DOHH2 (cell line): ENCODE measurements at regions not wholly inside any gene's neighbourhood (a gene's known extent, or its start where the extent isn't known, plus 50 kb on each side); places are given as distances from the start of the nearest gene placed in this dataset.

ENCODE experiments used
- H3F3A ChIP-seq: fragments of 200-600 bp; sonication (generic), shearing (Covaris generic); 2 replicates; pipeline ENCODE4 v1.6.0; 2016; ENCODE audit warnings: antibody characterized with exemption, mild to moderate bottlenecking; ENCODE audit not compliant: control insufficient read depth, insufficient read depth
- H3K27ac ChIP-seq: fragments of 200-600 bp; sonication (generic); 2 replicates; pipeline ENCODE4 v1.5.1; 2014; ENCODE audit warnings: low read depth, mild to moderate bottlenecking, low read length, moderate library complexity
- H3K27me3 ChIP-seq: fragments of 200-600 bp; sonication (generic); 2 replicates; pipeline ENCODE4 v1.6.1; 2014; ENCODE audit warnings: mild to moderate bottlenecking, low read length, mixed read lengths; ENCODE audit not compliant: control insufficient read depth
- H3K36me3 ChIP-seq: fragments of 200-600 bp; sonication (generic); 2 replicates; pipeline ENCODE4 v1.6.1; 2014; ENCODE audit warnings: mild to moderate bottlenecking, low read length, moderate library complexity, mixed read lengths; ENCODE audit not compliant: control insufficient read depth
- H3K4me1 ChIP-seq: fragments of 200-600 bp; sonication (generic); 2 replicates; pipeline ENCODE4 v1.6.1; 2014; ENCODE audit warnings: mild to moderate bottlenecking, low read length, mixed read lengths; ENCODE audit not compliant: control insufficient read depth
- H3K4me2 ChIP-seq: fragments of 200-600 bp; sonication (generic); 2 replicates; pipeline ENCODE4 v1.6.0; 2014; ENCODE audit warnings: mild to moderate bottlenecking, low read length, moderate library complexity
- H3K4me3 ChIP-seq: fragments of 200-600 bp; sonication (generic); 2 replicates; pipeline ENCODE4 v1.5.1; 2014; ENCODE audit warnings: mild to moderate bottlenecking, low read length, mixed read lengths
- H3K79me2 ChIP-seq: fragments of 200-600 bp; sonication (generic); 2 replicates; pipeline ENCODE4 v1.6.1; 2014; ENCODE audit warnings: mild to moderate bottlenecking, low read length, mixed read lengths; ENCODE audit not compliant: control insufficient read depth
- H3K9me2 ChIP-seq: fragments of 200-600 bp; sonication (generic); replicated peaks from 2 replicates; pipeline ENCODE4 v1.6.1; 2014; ENCODE audit warnings: mild to moderate bottlenecking, low read length, mixed read lengths; ENCODE audit not compliant: control insufficient read depth
- H3K9me3 ChIP-seq: fragments of 200-600 bp; sonication (generic); 2 replicates; pipeline ENCODE4 v1.6.1; 2014; ENCODE audit warnings: antibody characterized with exemption, low read length, mixed read lengths; ENCODE audit not compliant: control insufficient read depth, insufficient read depth
- H4K20me1 ChIP-seq: fragments of 200-600 bp; sonication (generic); 2 replicates; pipeline ENCODE4 v1.6.0; 2014; ENCODE audit warnings: low read depth, mild to moderate bottlenecking, antibody characterized with exemption, low read length, moderate library complexity; ENCODE audit not compliant: control insufficient read depth, insufficient read depth
- EZH2phosphoT487 ChIP-seq: fragments of 200-600 bp; sonication (generic); IDR thresholded peaks from 2 replicates; pipeline ENCODE4 v1.6.1; 2017; ENCODE audit warnings: borderline replicate concordance, mild to moderate bottlenecking, antibody characterized with exemption, low read length, moderate library complexity, mixed read lengths
- TF ChIP-seq, protein P1 (sequence below): fragments of 200-600 bp; sonication (generic); IDR thresholded peaks from one replicate; pipeline ENCODE4 v1.5.1; 2014; ENCODE audit warnings: antibody characterized with exemption, mild to moderate bottlenecking, low read depth, low read length; ENCODE audit not compliant: poor library complexity, severe bottlenecking

DNA sequence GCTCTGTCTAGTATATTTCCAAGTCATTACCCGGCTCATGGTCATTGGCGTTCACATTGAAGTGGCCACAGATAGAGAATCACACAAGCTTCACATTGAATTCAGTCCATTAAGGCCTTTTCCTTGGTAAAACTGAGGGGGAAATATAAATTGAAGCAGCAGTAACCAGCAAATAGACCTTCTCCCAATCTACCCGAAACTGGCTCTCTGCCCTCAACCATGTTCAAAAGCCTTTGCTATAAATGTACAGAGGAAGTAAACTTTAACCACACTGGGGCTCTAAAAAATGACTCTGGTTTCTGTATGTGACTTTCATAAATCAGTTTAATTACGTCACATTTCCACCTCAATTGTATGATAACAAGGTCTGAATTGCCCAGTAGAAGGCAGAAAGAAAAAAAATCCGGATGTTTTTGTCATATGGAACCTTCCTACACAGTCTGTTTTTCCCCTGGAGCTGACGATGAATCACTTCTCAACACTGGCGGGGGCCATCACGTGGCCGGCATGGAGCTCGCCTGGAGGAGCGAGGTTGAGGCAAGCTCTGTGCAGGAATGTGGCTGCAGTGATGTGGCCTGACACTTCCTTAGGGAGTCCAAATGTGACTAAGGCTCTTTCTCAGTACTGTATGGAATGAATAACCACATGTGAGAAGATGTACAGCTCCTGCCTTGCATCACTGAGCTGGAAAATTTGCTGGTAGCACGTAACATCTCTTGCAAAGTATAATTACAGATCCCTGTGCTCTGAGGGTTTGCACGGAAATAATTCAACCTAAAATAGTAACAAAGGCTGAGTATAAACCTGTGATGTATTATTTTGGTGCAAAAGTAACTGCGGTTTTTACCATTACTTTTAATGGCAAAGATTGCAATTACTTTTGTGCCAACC, 58.6 kb upstream of the SNX9 start:
- H4K20me1 ChIP-seq: peaks cover 4% of the 10 kb centered on the region
- peaks cover 24% of the 10 kb centered on the region for H3F3A ChIP-seq
- H3K27ac ChIP-seq: peak overlapping the region; percentile 92
- H3K9me3 ChIP-seq: no peaks in the 10 kb centered on the region
- no peaks in the 10 kb centered on the region for H3K9me2 ChIP-seq
- no peaks in the 10 kb centered on the region for H3K36me3 ChIP-seq
- peaks cover 45% of the 10 kb centered on the region for H3K27me3 ChIP-seq
- H3K4me2 ChIP-seq: peak overlapping the region; percentile 88
- H3K4me1 ChIP-seq: peaks cover 94% of the 10 kb centered on the region
- peak overlapping the region; percentile 72 for H3K4me3 ChIP-seq
- TF ChIP-seq, protein P1, sequence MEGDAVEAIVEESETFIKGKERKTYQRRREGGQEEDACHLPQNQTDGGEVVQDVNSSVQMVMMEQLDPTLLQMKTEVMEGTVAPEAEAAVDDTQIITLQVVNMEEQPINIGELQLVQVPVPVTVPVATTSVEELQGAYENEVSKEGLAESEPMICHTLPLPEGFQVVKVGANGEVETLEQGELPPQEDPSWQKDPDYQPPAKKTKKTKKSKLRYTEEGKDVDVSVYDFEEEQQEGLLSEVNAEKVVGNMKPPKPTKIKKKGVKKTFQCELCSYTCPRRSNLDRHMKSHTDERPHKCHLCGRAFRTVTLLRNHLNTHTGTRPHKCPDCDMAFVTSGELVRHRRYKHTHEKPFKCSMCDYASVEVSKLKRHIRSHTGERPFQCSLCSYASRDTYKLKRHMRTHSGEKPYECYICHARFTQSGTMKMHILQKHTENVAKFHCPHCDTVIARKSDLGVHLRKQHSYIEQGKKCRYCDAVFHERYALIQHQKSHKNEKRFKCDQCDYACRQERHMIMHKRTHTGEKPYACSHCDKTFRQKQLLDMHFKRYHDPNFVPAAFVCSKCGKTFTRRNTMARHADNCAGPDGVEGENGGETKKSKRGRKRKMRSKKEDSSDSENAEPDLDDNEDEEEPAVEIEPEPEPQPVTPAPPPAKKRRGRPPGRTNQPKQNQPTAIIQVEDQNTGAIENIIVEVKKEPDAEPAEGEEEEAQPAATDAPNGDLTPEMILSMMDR: no peak
- TF ChIP-seq EZH2phosphoT487: no peak
- H3K79me2 ChIP-seq: no peaks in the 10 kb centered on the region

DNA sequence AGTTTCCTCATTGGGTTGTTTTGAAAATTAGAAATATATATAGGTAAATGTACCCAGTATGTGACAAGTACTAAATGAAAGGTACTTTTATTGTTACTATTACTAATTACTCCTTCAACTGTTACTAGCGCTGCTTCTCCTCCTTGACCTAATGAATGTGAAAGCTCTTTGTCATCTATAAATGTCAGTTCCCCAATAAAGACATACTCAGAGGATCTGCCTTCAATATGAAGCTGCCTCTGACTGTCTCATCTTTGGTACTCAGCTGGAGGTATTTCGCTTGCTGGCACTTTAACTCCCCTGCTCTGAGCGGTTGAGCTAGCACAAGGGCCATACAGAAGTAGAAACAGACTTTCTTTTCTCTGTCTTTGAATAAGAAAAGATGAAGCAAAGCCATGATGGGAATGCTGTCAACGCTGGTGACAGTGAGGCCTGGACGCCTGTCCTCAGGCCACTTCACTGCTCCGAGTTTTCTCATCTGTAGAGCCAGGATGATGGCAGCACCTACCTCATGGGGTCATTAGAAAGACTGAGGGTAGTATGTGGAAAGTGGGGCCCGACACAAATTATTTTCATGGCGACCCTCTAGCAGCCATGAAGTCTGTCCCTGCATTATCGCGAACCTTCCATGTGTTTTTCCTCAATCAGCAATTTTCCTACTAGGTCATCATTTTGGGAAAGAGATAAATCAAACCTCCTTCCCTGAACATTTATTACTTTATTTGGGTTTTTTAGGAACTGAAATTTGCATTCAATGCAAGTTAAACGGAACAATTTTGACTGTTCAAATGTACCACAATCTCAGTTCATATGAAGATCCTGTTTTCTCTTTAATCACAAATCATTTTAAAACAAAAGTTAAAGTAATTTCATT, 55.9 kb upstream of the SNX9 start:
- Histone ChIP-seq H4K20me1 (peaks cover 4% of the 10 kb centered on the region; the same call in 1 of the 2 replicates), H3K36me3 (no peaks in the 10 kb centered on the region), H3F3A (peaks cover 24% of the 10 kb centered on the region), H3K9me3 (no peaks in the 10 kb centered on the region), H3K4me3 (peak overlapping the region; percentile 53), H3K27ac (peak overlapping the region; percentile 88), H3K27me3 (peaks cover 34% of the 10 kb centered on the region), H3K79me2 (no peaks in the 10 kb centered on the region), H3K9me2 (no peaks in the 10 kb centered on the region), H3K4me1 (peaks cover 81% of the 10 kb centered on the region), H3K4me2 (peak overlapping the region; percentile 78)
- TF ChIP-seq, protein P1: no peak
- TF ChIP-seq EZH2phosphoT487: no peak

DNA sequence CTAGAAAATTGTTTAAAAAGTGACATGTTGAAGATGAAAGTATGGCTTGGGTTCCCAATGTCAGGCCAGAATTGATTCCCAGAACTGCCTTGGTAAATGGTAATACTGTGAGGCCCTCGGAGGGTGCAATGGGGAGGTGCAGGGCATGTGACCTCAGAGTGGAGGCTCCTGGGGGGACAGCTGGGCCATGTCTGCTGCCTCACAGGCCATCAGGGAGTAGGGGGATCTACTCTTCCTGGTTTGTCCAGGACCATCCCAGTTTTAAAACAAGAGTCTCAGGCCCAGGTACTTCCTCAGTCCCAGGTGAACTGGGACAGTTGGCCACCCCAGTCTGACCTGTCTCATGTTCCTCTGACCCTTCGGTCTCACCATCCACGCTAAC, 55.3 kb upstream of the SNX9 start:
- no peaks in the 10 kb centered on the region for H3K9me2 ChIP-seq
- peak overlapping the region; percentile 53 for H3K4me3 ChIP-seq
- peak overlapping the region; percentile 88 for H3K27ac ChIP-seq
- H3K4me2 ChIP-seq: peak overlapping the region; percentile 78
- peaks cover 75% of the 10 kb centered on the region for H3K4me1 ChIP-seq
- H4K20me1 ChIP-seq: peaks cover 4% of the 10 kb centered on the region; the same call in 1 of the 2 replicates
- H3K36me3 ChIP-seq: no peaks in the 10 kb centered on the region
- H3K9me3 ChIP-seq: no peaks in the 10 kb centered on the region
- TF ChIP-seq, protein P1: no peak
- TF ChIP-seq EZH2phosphoT487: no peak
- H3K27me3 ChIP-seq: peaks cover 36% of the 10 kb centered on the region
- H3K79me2 ChIP-seq: no peaks in the 10 kb centered on the region
- H3F3A ChIP-seq: peaks cover 20% of the 10 kb centered on the region
